ENCODE measurements at regions not wholly inside any gene's neighbourhood (a gene's known extent, or its start where the extent isn't known, plus 50 kb on each side); places are given as distances from the start of the nearest gene placed in this dataset.
"Not testable (repeated sequence)": the region's sequence is repeated elsewhere in the genome, so short reads cannot be mapped to it uniquely, and the experiment has no call there.

DNA sequence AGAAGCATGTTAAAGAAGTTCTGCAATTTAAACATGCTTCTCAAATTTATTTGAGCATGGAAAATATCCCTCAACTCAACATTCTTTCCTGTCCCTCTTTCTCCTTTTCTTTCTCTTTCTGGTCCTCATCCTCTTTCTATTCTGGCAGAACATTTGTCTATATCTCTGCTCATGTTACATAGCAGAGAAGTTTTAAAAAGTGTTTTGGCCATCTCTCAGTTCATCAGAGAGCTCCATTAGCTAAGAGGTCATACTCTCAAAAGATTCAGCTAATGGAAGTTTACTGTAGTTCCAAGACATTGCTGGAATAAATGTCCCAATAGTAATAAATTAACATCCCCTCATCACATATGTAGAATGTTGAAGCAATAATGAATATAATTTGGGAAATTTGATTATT, 53.5 kb downstream of the XCL2 start:
- DNase-seq (ENCODE audit: low read depth) = no peak

GRCh38 chr1:168488138-168488537, 55.7 kb downstream of the XCL2 start:
- DNase-seq (ENCODE audit: low read depth) = peak; percentile 49

- DNase-seq (ENCODE audit: low read depth) = not testable (repeated sequence)
These were observed 57.0 kb downstream of the XCL2 start for GRCh38 chr1:168486820-168487219.

DNA sequence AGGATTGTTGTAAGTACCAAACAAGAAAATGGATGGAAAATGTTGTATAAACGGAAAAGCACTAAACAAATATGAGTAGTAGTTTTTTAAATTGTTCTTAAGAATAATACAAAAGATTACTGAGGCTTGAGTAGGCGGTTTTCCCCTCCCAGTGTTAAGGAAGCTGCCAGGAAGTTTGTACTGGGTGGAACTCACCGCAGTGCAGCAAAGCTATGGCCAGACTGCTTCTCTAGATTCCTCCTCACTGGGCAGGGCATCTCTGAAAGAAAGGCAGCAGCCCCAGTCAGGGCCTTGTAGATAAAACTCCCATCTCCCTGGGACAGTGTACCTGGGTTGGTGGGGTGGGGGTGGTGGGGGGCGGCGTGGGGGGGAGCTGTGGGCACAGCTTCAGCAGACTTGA, 58.7 kb downstream of the XCL2 start:
- no peak for DNase-seq (ENCODE audit: low read depth)

DNA sequence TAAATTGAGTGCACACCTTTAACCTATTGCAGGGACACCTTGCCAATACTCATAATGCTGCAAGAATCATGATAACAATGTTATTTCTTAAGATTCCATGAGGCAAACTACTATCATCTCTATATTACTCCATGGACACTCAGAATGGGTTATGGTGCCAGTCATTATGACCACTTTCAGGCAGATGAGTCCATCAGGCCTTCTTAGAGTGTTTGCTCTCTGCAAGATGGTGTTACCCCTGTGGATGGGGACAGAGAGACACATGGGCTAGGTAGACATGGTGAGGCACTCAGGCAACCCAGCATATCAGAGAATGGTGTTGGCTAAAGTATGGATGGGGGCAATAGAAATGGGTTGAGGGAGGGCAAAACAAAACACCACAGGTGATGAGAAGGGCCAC, 59.7 kb downstream of the XCL2 start:
- no peak for DNase-seq (ENCODE audit: low read depth)

DNA sequence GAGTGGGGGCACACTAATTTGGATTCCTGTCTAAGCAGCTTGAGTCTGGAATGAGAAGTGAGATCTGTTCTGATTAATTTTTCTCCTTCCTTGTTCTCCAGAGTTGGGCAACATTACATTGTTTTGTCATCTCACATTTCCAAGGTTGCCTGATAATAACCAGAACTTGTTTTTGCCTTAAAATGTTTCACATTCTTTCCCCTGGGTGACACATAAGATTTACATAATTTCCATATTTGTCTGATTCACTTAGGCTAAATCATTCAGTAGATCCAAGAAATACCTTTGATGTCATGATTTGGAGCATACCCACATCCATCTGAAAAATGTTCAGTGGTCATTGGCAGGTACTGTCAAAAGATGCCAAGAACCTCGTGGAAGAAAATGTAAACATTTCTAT, 60.3 kb downstream of the XCL2 start:
- DNase-seq (ENCODE audit: low read depth) = peak; percentile 15

DNA sequence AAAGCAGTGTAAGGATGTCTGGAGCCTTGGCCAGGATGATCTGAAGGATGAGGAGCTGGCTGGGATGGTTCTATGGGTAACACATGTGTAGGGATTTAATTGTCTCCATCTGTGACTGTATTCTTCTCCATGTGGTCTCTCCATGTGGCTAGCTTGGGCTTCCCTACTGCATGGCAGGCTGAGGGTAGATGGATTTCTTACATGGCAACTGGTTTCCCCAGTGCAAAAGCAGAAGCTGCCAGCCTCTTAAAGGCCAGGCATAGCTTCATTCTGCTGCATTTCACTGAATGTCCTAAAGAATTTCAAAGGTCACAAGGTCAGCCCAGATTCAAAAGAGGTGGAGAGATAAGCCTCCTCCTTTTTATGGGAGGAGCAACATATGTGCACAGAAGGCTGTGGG, 61.7 kb downstream of the XCL2 start:
- no peak for DNase-seq (ENCODE audit: low read depth)

- no peak for DNase-seq (ENCODE audit: low read depth)
These were observed 62.2 kb downstream of the XCL2 start for GRCh38 chr1:168481586-168481985.

DNA sequence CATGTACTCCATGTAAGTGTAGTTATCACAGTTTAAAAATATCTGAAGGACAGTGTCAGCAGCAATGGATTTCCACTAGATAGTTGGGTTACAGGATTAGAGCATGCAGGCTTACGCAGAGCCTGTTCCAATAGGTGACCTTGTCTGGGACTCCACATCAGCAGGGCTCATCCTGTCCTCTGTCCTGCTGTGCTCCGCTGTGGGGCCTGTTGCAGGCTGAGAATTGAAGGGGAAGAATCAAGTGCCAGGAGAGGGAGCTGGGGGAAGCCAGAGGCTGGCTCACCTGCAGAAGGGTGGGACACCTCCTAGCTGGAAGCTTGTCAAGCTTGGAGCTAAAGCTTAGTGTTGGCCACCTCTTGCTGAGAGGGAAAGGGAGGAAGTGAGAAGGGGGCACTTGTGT, 62.8 kb downstream of the XCL2 start:
- no peak for DNase-seq (ENCODE audit: low read depth)

GRCh38 chr1:168477792-168478191, 66.0 kb downstream of the XCL2 start:
- DNase-seq (ENCODE audit: low read depth) = no peak

DNA sequence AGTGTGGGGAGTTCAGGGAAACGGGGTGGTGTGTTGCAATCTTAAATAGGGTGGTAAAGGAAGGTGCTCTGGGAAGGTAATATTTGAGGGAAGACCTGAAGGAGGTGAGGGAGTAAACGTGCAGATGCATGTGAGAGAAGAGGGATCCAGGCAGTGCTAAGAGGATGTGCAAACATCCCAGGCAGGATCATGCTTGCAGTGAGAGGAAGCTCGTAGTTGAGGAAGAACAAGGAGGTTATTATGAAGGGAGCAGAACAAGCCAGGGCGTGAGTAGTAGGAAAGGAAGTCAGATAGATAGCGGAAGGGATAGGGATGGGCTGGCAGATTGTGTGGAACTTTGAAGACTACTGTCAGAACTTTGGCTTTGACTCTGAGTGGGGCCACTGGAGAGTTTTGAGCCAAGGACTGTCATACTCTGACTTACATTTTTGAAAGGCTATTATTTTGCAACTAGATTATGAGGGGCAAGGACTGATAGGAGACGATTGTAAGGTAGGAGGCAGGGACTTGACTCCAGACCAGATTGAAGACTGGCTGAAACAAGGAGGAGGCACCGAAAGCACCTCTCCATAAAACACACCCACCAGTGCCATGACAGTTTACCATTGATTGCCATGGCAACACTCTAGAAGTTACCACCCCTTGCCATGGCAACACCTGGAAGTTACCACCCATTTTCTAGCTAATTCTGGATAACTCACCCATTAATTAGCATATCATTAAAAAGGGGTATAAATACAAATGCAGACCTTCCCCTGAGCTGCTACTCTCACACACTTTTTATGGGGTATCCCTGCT, 67.0 kb downstream of the XCL2 start:
- DNase-seq (ENCODE audit: low read depth) = peak; percentile 59

GRCh38 chr1:168474322-168474721, 69.5 kb downstream of the XCL2 start:
- DNase-seq (ENCODE audit: low read depth) = no peak

DNA sequence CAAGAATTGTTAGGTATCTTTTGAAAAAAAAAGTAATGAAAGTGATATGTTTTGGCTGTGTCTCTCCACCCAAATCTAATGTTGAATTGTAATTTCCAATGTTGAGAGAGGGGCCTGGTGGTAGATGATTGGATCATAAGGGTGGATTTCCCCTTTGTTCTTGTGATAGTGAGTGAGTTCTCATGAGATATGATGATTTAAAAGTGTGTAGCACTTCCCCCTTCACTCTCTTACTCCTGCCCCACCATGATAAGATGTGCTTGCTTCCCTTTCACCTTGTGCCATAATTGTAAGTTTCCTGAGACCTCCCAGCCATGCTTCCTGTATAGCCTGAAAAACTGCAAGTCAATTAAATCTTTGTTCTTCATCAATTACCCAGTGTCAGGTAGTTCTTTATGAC, 70.7 kb downstream of the XCL2 start:
- DNase-seq (ENCODE audit: low read depth) = no peak

- DNase-seq (ENCODE audit: low read depth) = no peak
These were observed 71.6 kb downstream of the XCL2 start for GRCh38 chr1:168472223-168472622.

DNA sequence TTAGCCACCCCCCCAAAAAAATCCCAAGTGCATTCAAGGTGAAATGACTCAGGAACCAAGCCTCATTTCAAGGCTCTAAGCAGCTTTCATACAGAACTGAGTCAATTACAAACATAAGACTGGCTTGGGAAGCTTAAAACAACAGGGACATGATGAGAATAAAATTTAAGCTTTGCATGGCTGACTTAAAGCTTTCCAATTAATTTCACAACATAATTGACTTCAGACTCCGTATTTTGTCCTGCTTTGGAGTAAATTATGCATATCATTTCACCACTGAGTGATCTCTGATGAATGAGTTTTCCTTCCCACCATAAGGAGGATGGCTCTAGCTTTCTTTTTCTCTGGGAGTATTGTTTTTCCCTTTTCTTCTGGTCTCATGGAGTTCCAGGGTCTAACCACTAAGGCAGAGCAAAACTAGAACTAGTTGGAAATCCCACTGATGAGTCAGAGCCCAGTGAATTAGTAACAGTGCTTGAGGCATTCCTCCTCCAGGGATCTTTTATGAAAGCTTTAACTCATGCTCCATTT, 72.8 kb downstream of the XCL2 start:
- DNase-seq (ENCODE audit: low read depth) = peak; percentile 87

- peak; percentile 85 for DNase-seq (ENCODE audit: low read depth)
These were observed 74.1 kb downstream of the XCL2 start for GRCh38 chr1:168469690-168470089.

DNA sequence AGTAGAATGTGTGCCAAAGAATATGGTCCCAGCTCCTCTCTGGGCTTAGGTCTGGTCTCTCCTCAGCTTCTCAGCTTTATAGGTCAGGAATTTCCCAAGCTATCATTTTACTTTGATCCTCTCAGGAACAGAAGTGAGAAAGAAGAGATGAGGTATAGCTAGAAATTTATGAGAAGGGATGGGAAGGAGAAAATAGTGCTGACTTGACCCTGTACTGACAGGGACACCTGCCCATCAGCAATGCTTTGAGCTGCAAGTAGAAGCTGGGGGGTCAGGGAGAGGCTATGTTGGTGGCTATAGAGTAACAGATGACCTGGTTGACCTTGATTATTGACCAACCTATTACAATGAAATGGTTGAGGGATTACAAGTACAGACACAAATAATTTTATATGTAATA, 75.0 kb downstream of the XCL2 start:
- DNase-seq (ENCODE audit: low read depth) = no peak

DNA sequence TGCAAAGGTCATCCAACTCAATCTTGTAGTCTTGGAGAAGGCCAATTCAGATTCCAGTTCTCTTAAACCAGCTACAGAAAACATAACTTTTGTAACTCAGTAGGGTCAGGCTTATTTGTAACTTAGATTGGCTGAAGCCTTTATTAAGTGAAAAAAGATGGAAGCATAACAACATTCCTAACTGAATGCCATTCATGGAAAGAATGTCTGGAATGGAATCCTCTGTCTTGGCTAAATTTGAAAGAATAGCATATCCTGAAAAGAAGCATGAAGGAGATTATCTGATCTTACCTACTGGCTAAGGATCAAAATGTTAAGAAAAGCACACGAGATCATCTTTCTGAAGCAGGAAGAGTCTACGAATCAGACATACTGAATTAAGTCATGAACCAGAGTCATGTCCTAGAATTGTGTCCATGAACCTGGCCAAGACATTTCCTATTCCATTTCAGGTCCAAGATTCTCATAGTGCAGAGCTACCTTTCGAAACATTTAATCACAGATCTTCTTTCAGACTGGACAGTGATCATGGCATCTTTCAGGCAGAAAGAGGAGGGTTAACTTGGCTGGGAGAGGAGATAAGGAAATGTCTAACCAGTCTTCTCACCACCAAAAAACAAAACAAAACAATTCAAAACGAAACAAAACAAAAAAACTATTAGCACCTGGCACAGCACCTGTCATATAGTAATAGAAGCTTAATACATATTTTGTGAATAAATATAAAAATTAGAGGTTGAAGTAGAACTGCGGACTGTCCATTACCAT, 75.6 kb downstream of the XCL2 start:
- no peak for DNase-seq (ENCODE audit: low read depth)

DNA sequence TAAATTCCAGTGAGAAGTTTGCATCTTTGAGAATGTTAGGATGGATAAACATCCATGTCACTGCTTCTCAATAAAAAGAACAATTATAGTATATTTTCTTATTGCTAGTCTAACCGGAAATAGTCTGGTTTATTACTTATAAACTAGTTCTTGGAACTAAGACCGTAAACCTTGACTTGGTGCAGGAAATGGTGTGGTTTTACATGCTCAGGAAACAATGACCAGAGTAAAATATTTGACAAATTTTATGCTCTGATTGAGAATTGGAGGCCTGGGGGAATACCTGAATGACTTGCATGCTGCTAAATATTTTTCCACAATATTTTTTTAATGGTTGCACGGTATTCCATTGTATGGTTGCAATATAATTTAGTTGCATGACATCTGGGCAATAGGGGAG, 76.3 kb downstream of the XCL2 start:
- no peak for DNase-seq (ENCODE audit: low read depth)

DNA sequence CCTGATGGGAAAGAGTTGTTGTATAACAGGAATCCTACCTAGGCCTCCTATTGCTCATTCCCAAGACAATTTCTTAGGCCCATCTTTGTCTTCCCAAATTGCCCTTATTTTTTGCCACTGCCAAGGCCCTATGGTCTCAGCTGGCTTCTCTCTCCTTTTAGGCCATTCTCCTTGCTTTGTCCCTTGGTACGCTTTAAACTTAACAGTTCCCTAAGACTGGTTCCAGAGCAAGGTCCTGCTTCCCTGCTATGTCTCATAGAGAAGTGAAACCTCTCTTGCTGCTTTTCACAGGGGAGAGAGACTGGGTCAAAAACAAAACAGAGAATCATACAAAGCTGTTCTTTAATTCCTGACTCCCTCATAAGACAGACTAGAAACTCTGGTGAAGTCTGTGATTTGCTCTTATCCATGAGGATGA, 77.1 kb downstream of the XCL2 start:
- no peak for DNase-seq (ENCODE audit: low read depth)

- peak; percentile 65 for DNase-seq (ENCODE audit: low read depth)
These were observed 77.6 kb downstream of the XCL2 start for GRCh38 chr1:168466092-168466713.

GRCh38 chr1:168461108-168461507, 82.7 kb downstream of the XCL2 start:
- not testable (repeated sequence) for DNase-seq (ENCODE audit: low read depth)
